ENCODE measurements at regions not wholly inside any gene's neighbourhood (a gene's known extent, or its start where the extent isn't known, plus 50 kb on each side); places are given as distances from the start of the nearest gene placed in this dataset.

DNA sequence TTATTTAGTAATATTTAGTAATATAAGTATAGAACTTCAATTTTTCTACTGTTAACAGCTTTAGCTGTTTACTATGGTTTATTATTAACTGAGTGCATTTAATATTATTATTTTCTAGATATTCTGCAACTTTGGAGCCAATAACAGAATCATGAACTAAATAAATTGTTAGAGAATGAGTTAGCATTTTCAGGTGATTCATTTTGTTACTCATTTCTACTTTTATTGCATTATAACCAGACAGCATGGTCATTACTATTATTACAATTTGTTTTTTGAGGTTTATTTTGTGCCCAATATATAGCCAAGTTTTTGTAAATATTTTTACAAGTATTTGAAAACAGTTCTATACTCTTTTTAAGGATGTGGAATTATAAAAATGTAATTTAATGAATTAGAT lies 279.6 kb downstream of the SQOR start:
- Histone ChIP-seq H3K9me3 (peaks cover under 1% of the 10 kb centered on the region), H3K27me3 (no peaks in the 10 kb centered on the region), H3K4me1 (ENCODE audit: control insufficient read depth in 1 of 2, insufficient read depth in 1 of 2, low read depth in 1 of 2, low read length in 1 of 2) (no peaks in the 10 kb centered on the region), H3K36me3 (no peaks in the 10 kb centered on the region), H3K4me3 (ENCODE audit: low read depth in 1 of 2, low read length in 1 of 2) (no peak overlapping the region), H3K27ac (no peak overlapping the region)
- no peak for TF ChIP-seq CTCF (IDR thresholded peaks at IDR 0.05)

- Histone ChIP-seq H3K36me3 (no peaks in the 10 kb centered on the region), H3K4me3 (ENCODE audit: low read depth in 1 of 2, low read length in 1 of 2) (no peak overlapping the region), H3K27ac (no peak overlapping the region), H3K9me3 (no peaks in the 10 kb centered on the region), H3K4me1 (ENCODE audit: control insufficient read depth in 1 of 2, insufficient read depth in 1 of 2, low read depth in 1 of 2, low read length in 1 of 2) (no peaks in the 10 kb centered on the region), H3K27me3 (no peaks in the 10 kb centered on the region)
- no peak for TF ChIP-seq CTCF (IDR thresholded peaks at IDR 0.05)
Observed at GRCh38 chr15:45918839-45919238, 284.0 kb downstream of the SQOR start.

GRCh38 chr15:45919806-45920205 lies 285.0 kb downstream of the SQOR start:
- no peaks in the 10 kb centered on the region for H3K4me1 ChIP-seq (ENCODE audit: control insufficient read depth in 1 of 2, insufficient read depth in 1 of 2, low read depth in 1 of 2, low read length in 1 of 2)
- no peaks in the 10 kb centered on the region for H3K27me3 ChIP-seq
- H3K9me3 ChIP-seq = no peaks in the 10 kb centered on the region
- TF ChIP-seq CTCF (IDR thresholded peaks at IDR 0.05) = no peak
- no peak overlapping the region for H3K27ac ChIP-seq
- no peak overlapping the region for H3K4me3 ChIP-seq (ENCODE audit: low read depth in 1 of 2, low read length in 1 of 2)
- no peaks in the 10 kb centered on the region for H3K36me3 ChIP-seq

- Histone ChIP-seq H3K27me3 (no peaks in the 10 kb centered on the region), H3K4me3 (ENCODE audit: low read depth in 1 of 2, low read length in 1 of 2) (no peak overlapping the region), H3K27ac (no peak overlapping the region), H3K36me3 (no peaks in the 10 kb centered on the region), H3K9me3 (no peaks in the 10 kb centered on the region), H3K4me1 (ENCODE audit: control insufficient read depth in 1 of 2, insufficient read depth in 1 of 2, low read depth in 1 of 2, low read length in 1 of 2) (no peaks in the 10 kb centered on the region)
- no peak for TF ChIP-seq CTCF (IDR thresholded peaks at IDR 0.05)
Observed at GRCh38 chr15:45921376-45921775, 286.5 kb downstream of the SQOR start.

- TF ChIP-seq CTCF (IDR thresholded peaks at IDR 0.05) = no peak
- no peaks in the 10 kb centered on the region for H3K27me3 ChIP-seq
- no peak overlapping the region for H3K27ac ChIP-seq
- no peaks in the 10 kb centered on the region for H3K4me1 ChIP-seq (ENCODE audit: control insufficient read depth in 1 of 2, insufficient read depth in 1 of 2, low read depth in 1 of 2, low read length in 1 of 2)
- H3K36me3 ChIP-seq = no peaks in the 10 kb centered on the region
- H3K4me3 ChIP-seq (ENCODE audit: low read depth in 1 of 2, low read length in 1 of 2) = no peak overlapping the region
- H3K9me3 ChIP-seq = no peaks in the 10 kb centered on the region
Observed at GRCh38 chr15:45921978-45922377, 287.1 kb downstream of the SQOR start.

DNA sequence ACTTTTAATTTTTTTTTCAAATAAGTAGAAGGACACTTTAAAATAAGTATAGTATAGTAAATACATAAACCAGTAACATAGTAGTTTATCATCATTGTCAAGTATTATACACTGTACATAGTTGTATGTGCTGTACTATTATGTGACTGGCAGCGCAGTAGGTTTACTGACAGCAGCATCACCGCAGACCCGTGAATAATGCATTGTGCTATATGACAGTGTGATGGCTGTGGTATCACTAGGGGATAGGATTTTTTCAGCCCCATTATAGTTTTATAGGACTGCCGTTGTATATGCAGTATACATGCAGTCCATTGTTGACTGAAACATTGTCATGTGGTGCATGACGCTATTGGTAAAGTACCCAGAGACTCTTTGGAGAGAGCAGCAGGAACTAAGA lies 306.5 kb downstream of the SQOR start:
- Histone ChIP-seq H3K27ac (no peak overlapping the region), H3K36me3 (no peaks in the 10 kb centered on the region), H3K27me3 (no peaks in the 10 kb centered on the region), H3K4me1 (ENCODE audit: control insufficient read depth in 1 of 2, insufficient read depth in 1 of 2, low read depth in 1 of 2, low read length in 1 of 2) (no peaks in the 10 kb centered on the region), H3K9me3 (no peaks in the 10 kb centered on the region), H3K4me3 (ENCODE audit: low read depth in 1 of 2, low read length in 1 of 2) (no peak overlapping the region)
- no peak for TF ChIP-seq CTCF (IDR thresholded peaks at IDR 0.05)

Data from neutrophil (primary cell).